Astrocyte of the hippocampus (primary cell): ENCODE measurements at regions not wholly inside any gene's neighbourhood (a gene's known extent, or its start where the extent isn't known, plus 50 kb on each side); places are given as distances from the start of the nearest gene placed in this dataset.

Experiments
- DNase-seq: peaks from one replicate; pipeline ENCODE4 v3.0.0; 2011; ENCODE audit warnings: low read depth, low spot score

DNA sequence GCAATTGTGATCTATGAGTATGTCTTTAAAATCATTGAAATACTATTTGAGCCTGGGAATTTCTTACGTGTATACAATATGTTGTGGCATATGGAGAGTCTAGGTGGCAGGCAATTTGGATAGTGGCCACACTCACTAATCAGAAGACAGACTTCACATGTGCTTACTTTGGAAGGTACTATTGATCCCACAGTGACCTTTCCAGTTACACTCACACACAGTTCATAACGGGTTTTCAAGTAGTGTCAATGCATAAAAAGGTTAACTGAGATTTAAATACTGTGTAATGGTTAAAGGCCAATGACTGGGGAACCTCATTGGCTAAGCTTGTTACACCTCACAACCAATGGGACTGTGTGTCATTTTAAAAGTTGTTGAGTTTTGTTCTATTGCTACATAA lies 783.2 kb downstream of the RPA4 start:
- DNase-seq: no peak

DNA sequence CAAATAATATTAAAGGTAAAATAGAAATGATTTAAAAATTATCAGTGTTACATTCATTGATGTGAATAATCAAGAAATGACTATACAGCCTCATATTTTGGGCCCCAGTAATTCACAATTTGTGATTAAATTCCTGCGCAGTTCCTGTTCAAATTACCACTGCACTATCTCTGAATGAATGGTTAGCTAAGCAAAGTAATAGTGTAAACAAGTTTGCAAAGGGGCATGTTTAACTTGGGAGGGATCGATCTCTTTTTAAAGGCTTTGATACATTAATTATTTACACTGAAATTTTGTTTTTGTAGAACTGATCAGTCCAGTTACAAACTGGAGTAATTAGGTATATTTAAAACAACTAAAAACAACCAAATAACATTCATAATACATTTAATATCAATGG lies 784.4 kb downstream of the RPA4 start:
- no peak for DNase-seq

DNA sequence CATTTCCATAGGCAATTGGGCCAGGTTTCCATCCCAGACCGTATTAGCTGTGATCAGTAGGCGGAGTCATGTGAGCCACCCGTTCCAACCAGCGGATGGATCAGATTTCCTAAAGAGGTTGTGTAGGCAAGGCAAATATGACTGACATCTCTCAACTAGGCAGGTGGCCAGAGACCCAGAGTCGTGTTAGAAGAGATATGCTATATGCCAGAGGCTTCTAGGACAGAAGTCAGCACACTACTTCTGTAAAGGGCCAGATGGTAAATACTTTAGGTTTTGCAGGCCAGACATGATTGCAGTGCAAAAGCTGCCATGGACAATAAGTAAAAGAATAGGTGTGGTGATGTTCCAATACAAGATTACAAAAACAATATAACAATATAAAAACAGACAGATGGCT lies 788.4 kb downstream of the RPA4 start:
- no peak for DNase-seq

DNA sequence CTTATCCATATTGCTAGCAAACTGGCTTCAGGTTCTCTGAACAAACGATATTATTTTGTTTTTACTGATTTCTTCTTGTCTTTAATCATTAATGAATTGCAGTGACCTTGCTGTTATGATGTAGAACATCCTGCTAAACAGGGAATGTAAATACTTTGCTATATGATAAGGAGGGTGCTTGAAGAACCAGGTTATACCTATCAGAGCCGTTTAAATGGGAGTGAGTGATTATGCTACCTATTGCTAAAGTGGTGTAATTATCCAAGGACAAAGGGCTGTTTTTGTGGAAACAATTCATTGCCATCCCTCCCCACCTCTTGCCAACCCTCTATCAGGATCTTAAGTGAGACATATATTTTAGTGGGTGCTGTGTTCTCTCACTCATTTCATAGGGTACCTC lies 788.9 kb downstream of the RPA4 start:
- no peak for DNase-seq

- no peak for DNase-seq
These were observed 789.4 kb downstream of the RPA4 start for GRCh38 chrX:97673135-97673534.

DNA sequence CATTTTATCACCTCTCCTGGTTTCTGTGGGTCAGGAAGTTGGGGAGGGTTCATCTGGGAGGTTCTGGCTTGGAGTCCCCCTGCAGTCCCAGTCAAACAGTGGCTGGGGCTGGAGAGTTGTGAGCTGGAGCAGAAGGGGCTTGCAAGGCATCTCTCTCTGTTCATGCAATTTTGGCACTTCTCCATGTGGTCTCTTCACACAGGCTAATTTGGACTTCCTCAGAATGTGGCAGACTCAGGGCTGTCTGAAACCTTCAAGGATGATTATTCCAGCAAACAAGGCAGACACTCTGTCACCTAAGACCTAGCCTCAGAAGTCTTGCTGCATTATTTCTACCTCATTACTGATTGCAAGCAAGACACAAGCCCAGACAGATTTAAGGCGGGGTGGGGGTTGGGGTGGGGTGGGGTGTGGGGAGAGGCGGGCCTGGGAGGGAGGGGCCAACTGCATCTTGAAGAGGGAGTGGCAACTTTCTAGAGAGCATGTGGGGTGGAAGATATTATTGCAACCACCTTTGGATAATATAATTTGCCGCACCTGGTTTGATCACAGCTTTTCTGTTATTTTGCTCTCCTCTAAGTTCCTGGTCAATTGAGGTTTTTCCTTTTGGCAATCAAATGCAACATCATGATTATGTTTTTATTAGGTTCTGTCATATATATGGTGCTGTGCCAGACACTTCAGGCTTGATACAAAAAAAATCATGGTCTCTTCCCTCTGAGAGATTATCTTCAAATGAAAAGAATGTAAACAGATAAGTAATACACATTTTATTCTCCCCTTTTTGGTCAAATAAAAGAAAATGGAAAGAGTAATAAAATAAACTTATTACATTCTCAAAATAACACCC lies 799.5 kb downstream of the RPA4 start:
- DNase-seq: no peak

DNA sequence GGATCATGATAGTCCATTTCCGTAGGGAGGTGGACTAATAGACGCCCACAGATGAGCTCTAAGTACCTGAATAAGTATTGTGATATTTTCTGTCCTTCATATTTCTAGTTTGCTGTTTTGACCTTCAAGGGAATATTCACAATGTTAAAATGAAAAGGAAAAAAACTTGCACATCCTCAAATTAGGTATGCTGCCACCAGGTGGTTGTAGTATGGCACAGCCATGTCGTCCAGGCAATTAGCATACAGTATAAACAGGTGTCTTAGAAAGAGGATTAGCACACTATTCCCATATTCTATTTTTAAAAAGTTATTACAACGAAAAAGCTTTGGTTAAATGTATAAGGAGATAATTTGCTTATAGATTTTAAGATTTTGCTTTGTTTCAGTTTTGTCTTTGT lies 802.0 kb downstream of the RPA4 start:
- peak; percentile 43 for DNase-seq

- no peak for DNase-seq
These were observed 808.3 kb downstream of the RPA4 start for GRCh38 chrX:97691901-97692455.

DNA sequence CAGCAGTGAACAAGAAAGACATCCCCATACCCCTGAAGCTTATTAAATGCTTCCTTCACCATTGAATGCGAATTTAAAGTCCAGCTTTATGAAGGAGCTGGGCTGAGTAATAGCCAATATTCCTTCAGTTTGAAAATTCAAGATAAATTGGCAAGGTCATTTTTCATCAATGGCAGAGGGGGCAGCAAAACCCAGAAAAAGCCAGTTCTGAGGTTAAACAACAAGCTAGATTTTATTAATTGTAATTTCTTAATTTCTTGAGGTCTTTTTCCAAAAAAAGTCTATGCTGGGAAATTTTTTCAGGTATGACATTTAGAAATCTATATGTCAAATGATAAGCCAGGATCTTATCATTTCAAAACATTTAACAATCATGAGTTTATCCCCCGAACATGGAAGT lies 808.9 kb downstream of the RPA4 start:
- no peak for DNase-seq

- DNase-seq: no peak
These were observed 816.8 kb downstream of the RPA4 start for GRCh38 chrX:97700547-97700946.

DNA sequence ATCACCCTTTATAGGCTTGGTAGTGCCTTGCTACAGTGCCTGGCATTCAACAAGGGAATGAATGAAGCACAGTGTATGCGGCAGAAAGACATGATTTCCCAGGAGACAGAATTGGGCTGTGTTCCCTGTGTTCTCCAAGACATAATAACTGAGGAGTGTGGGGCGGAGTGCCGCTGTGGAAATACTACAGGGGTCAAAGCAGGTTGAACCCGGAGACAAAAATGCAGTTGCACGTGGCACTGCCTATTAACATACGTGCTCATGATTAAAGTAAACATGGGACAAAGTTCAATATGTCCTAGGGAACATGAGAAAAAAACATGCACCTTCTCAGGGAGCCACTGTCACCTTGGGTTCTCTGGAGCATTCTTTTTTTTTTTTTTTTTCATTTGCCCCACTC lies 820.8 kb downstream of the RPA4 start:
- DNase-seq: no peak

DNA sequence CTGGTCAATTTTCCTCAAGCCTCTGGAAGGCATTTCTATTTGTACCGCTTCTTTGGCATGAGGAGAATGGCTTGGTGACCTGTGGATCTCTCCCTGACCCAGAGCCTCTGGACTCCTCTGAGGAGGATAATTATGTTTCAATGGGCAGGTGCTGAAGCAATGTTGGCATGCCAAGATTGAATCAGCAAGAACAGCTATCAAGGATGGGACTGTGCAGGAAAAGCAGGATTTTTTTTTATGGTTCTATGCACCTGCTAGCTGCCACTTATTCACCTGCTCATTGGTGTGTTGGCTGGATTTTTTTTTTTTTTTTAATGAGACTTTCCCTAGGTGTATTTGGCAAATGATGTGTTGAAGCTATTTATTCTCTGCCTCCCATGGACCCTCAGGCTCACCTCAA lies 821.2 kb downstream of the RPA4 start:
- no peak for DNase-seq

DNA sequence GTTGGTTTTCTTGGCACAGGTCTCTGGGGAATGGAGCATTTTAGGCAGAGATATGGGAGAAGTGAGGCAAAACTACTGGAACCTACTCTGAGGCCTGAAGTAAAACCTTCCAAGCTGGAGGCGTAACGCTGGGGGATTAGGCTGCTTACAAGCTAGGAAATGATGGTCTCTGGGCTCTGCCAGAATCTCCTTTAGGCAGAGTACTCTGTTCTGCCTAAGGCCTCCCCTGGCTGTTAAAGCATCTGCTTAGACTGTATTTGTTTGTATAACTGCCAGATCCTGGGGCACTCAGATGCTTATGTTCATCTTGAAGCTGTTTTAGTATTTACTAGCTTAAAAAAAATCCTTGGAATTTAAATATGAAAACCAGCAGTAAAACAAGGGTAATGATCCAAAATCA lies 822.2 kb downstream of the RPA4 start:
- DNase-seq: no peak

GRCh38 chrX:97714072-97714471 lies 830.4 kb downstream of the RPA4 start:
- DNase-seq: no peak

DNA sequence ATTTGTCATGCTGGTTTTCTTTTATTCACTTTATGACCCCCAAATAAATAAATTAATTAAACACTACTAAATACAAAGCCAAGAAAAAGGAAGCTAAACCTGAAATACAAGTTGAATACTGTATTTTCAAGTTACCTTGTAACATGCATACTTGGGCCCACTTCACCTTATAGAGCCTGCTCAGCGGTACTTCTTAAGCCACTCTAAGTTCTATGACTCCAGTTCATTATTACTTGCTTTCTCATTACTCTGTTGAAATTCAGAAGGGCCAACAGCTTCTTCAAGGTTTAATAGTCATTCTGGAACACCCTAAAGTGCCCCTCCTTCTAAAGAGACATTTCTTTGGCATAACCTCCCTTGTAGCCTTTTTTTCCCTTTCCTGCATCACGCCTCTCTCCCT lies 844.5 kb downstream of the RPA4 start:
- DNase-seq: no peak

DNA sequence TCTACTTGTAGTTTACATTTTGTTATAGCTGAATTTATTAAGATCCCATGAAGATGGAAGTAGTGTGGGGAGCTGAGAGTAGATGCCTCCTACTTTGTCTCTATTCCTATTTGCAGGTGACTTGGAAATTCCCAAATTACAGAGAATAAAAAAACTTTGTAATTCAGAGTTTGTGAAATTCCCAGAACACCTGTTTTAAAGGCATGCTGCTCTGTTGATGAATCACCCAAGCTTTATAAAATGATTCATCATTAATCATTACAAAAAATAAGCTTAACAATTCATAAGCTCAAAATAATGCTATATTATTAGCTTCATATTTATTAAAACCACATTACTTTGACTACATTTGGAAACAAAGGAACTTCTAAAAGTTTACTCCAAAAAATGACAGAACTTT lies 856.3 kb downstream of the RPA4 start:
- no peak for DNase-seq

GRCh38 chrX:97740886-97741285 lies 857.2 kb downstream of the RPA4 start:
- peak; percentile 2 for DNase-seq

- no peak for DNase-seq
These were observed 859.3 kb downstream of the RPA4 start for GRCh38 chrX:97743014-97743413.

- DNase-seq: no peak
These were observed 863.6 kb downstream of the RPA4 start for GRCh38 chrX:97747346-97747745.

- DNase-seq: no peak
These were observed 867.3 kb downstream of the RPA4 start for GRCh38 chrX:97751016-97751415.

GRCh38 chrX:97751735-97752134 lies 868.0 kb downstream of the RPA4 start:
- DNase-seq: no peak

- DNase-seq: no peak
These were observed 873.2 kb downstream of the RPA4 start for GRCh38 chrX:97756879-97757278.

GRCh38 chrX:97763391-97763790 lies 879.7 kb downstream of the RPA4 start:
- no peak for DNase-seq

DNA sequence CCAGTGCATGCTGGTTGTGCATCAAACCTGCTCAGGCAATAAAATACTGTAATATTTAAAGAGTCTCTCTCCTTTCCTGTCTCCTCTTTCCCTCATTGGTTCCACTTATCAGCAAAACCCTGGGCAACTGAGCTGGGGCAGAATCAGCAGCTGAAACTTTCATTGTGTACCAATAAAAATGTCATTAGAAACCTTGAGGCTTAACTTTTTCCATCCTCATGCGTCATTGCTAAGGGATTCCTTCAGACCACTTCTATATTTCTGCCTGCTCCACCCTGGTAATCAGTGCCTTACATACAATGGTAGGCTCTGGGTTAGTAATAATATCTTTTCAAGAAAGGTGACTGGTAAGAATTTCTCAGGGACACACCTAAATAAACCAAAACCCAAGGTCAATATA lies 880.3 kb downstream of the RPA4 start:
- no peak for DNase-seq
